ENCODE measurements at regions not wholly inside any gene's neighbourhood (a gene's known extent, or its start where the extent isn't known, plus 50 kb on each side); places are given as distances from the start of the nearest gene placed in this dataset.
"Not testable (repeated sequence)": the region's sequence is repeated elsewhere in the genome, so short reads cannot be mapped to it uniquely, and the experiment has no call there.

- intact Hi-C loops (cut with DNase I) = no loop called here
- no peak overlapping the region for H3K4me3 ChIP-seq
- 83% methylated on average over 12 of the region's 13 CpGs for WGBS
These were observed 125.7 kb upstream of the KCTD7 start for GRCh38 chr7:66503036-66503370.

GRCh38 chr7:66503551-66504031 lies 125.1 kb upstream of the KCTD7 start:
- Histone ChIP-seq H3K36me3 (no peaks in the 10 kb centered on the region), H3K27ac (no peak overlapping the region), H3K27me3 (replicated peaks; ENCODE audit: insufficient read depth) (no peaks in the 10 kb centered on the region), H3K4me3 (no peak overlapping the region), H3K9me3 (no peaks in the 10 kb centered on the region), H3K4me1 (replicated peaks) (no peaks in the 10 kb centered on the region)
- DNase-seq (ENCODE audit: low spot score) = no peak
- WGBS = 79% methylated on average over 19 of the region's 19 CpGs
- TF ChIP-seq POLR2AphosphoS5 (IDR thresholded peaks at IDR 0.05) = no peak
- no peak for TF ChIP-seq CTCF (IDR thresholded peaks at IDR 0.05)
- no peak for TF ChIP-seq POLR2A (IDR thresholded peaks at IDR 0.05)
- intact Hi-C loops (cut with DNase I) = no loop called here

More at GRCh38 chr7:66503036-66503370, 125.7 kb upstream of the KCTD7 start:
- DNase-seq (ENCODE audit: low spot score) = no peak
- no peak overlapping the region for H3K27ac ChIP-seq
- H3K27me3 ChIP-seq (replicated peaks; ENCODE audit: insufficient read depth) = no peaks in the 10 kb centered on the region
- TF ChIP-seq POLR2AphosphoS5 (IDR thresholded peaks at IDR 0.05) (no peak), POLR2A (IDR thresholded peaks at IDR 0.05) (no peak), CTCF (IDR thresholded peaks at IDR 0.05) (no peak)
- no peaks in the 10 kb centered on the region for H3K36me3 ChIP-seq
- no peaks in the 10 kb centered on the region for H3K9me3 ChIP-seq
- H3K4me1 ChIP-seq (replicated peaks) = no peaks in the 10 kb centered on the region

- WGBS = 85% methylated on average over 9 of the region's 10 CpGs
- no peak for DNase-seq (ENCODE audit: low spot score)
These were observed 124.5 kb upstream of the KCTD7 start for GRCh38 chr7:66504131-66504530.

GRCh38 chr7:66505009-66505408 lies 123.7 kb upstream of the KCTD7 start:
- H3K9me3 ChIP-seq = no peaks in the 10 kb centered on the region
- H3K4me3 ChIP-seq = no peak overlapping the region
- no peak for TF ChIP-seq POLR2A (IDR thresholded peaks at IDR 0.05)
- no peak for TF ChIP-seq CTCF (IDR thresholded peaks at IDR 0.05)
- no peak for TF ChIP-seq POLR2AphosphoS5 (IDR thresholded peaks at IDR 0.05)
- WGBS = 95% methylated on average over 30 of the region's 30 CpGs
- no peaks in the 10 kb centered on the region for H3K27me3 ChIP-seq (replicated peaks; ENCODE audit: insufficient read depth)
- no peak for DNase-seq (ENCODE audit: low spot score)
- H3K36me3 ChIP-seq = no peaks in the 10 kb centered on the region
- no peaks in the 10 kb centered on the region for H3K4me1 ChIP-seq (replicated peaks)
- H3K27ac ChIP-seq = no peak overlapping the region
- intact Hi-C loops (cut with DNase I) = no loop called here

More at GRCh38 chr7:66504131-66504530, 124.5 kb upstream of the KCTD7 start:
- Histone ChIP-seq H3K4me1 (replicated peaks) (no peaks in the 10 kb centered on the region), H3K4me3 (no peak overlapping the region), H3K36me3 (no peaks in the 10 kb centered on the region), H3K27ac (no peak overlapping the region), H3K9me3 (no peaks in the 10 kb centered on the region), H3K27me3 (replicated peaks; ENCODE audit: insufficient read depth) (no peaks in the 10 kb centered on the region)
- TF ChIP-seq CTCF (IDR thresholded peaks at IDR 0.05) = no peak
- no peak for TF ChIP-seq POLR2A (IDR thresholded peaks at IDR 0.05)
- TF ChIP-seq POLR2AphosphoS5 (IDR thresholded peaks at IDR 0.05) = no peak
- intact Hi-C loops (cut with DNase I) = no loop called here

GRCh38 chr7:66505531-66506451 lies 122.9 kb upstream of the KCTD7 start:
- Histone ChIP-seq H3K4me3 (peak overlapping the region; percentile 15 to 30), H3K36me3 (no peaks in the 10 kb centered on the region), H3K9me3 (no peaks in the 10 kb centered on the region), H3K27me3 (replicated peaks; ENCODE audit: insufficient read depth) (no peaks in the 10 kb centered on the region), H3K27ac (no peak overlapping the region), H3K4me1 (replicated peaks) (no peaks in the 10 kb centered on the region)
- 53% methylated on average over 85 of the region's 86 CpGs for WGBS
- no peak for DNase-seq (ENCODE audit: low spot score)
- intact Hi-C loops (cut with DNase I) = no loop called here
- TF ChIP-seq CTCF (IDR thresholded peaks at IDR 0.05) = no peak
- TF ChIP-seq POLR2A (IDR thresholded peaks at IDR 0.05) = no peak
- no peak for TF ChIP-seq POLR2AphosphoS5 (IDR thresholded peaks at IDR 0.05)

GRCh38 chr7:66506703-66507102 lies 122.0 kb upstream of the KCTD7 start:
- H3K4me3 ChIP-seq; DNase-seq (ENCODE audit: low spot score); H3K27me3 ChIP-seq (replicated peaks; ENCODE audit: insufficient read depth); H3K9me3 ChIP-seq; H3K4me1 ChIP-seq (replicated peaks); intact Hi-C loops (cut with DNase I); H3K36me3 ChIP-seq; H3K27ac ChIP-seq: not testable (repeated sequence)
- 71% methylated on average over 10 of the region's 10 CpGs for WGBS
